B cell (primary cell): ENCODE measurements at regions not wholly inside any gene's neighbourhood (a gene's known extent, or its start where the extent isn't known, plus 50 kb on each side); places are given as distances from the start of the nearest gene placed in this dataset.

Source experiments
- ATAC-seq: fragments of 200-7000 bp; cut with Tn5 transposase; one replicate; pipeline ENCODE4 v1.10.0; 2021; ENCODE audit warnings: low read depth, mild to moderate bottlenecking, moderate number of reproducible peaks, moderate library complexity
- CTCF ChIA-PET: fragments of 350-600 bp; sonication (Branson Sonifier 250); formaldehyde crosslinking; loops from one replicate; lab custom pipeline; 2021; ENCODE audit warnings: antibody characterized with exemption, inconsistent platforms; lab: Charles Lee
- POLR2A ChIA-PET: fragments of 350-600 bp; sonication (Branson Sonifier 250); formaldehyde crosslinking; loops from one replicate; lab custom pipeline; 2021; ENCODE audit warnings: antibody characterized with exemption; lab: Charles Lee
- DNase-seq: peaks from one replicate; pipeline ENCODE4 v3.0.0; 2013
- H2AFZ ChIP-seq: 2 replicates; pipeline ENCODE4 v1.6.1; 2012; ENCODE audit warnings: mild to moderate bottlenecking, low read depth, low read length; ENCODE audit not compliant: insufficient read depth, poor library complexity, severe bottlenecking
- H3K27ac ChIP-seq, 2 donors: 1 replicate in 1 of 2; 2 replicates in 1 of 2; pipeline ENCODE4 v1.5.1; 2012 to 2013; ENCODE audit warnings: low read length in 2 of 2, mild to moderate bottlenecking in 2 of 2, moderate library complexity in 1 of 2
- H3K27me3 ChIP-seq, 4 experiments: fragments of 200-600 bp in 1 of 4; sonication (generic) in 1 of 4; replicated peaks in 1 of 4; 1 replicate in 2 of 4; 2 replicates in 2 of 4; pipeline versions ENCODE4 v1.6.1 to v1.7.0; 2013 to 2016; ENCODE audit warnings: low read length in 3 of 4, mild to moderate bottlenecking in 2 of 4, mixed read lengths in 1 of 4, moderate library complexity in 1 of 4; ENCODE audit not compliant: insufficient read depth in 4 of 4, control insufficient read depth in 3 of 4; ENCODE audit errors: control extremely low read depth in 1 of 4
- H3K36me3 ChIP-seq, 2 experiments: replicated peaks in 1 of 2; 1 replicate in 1 of 2; 2 replicates in 1 of 2; pipeline versions ENCODE4 v1.6.1 to v1.7.1; 2013; ENCODE audit warnings: low read length in 1 of 2; ENCODE audit not compliant: insufficient read depth in 2 of 2, control insufficient read depth in 1 of 2; ENCODE audit errors: control extremely low read depth in 1 of 2, extremely low read depth in 1 of 2
- H3K4me1 ChIP-seq, 2 donors: fragments of 200-600 bp in 1 of 2; sonication (generic) in 1 of 2; 1 replicate in 1 of 2; 2 replicates in 1 of 2; pipeline versions ENCODE4 v1.5.1 to v1.6.1; 2013 to 2017; ENCODE audit warnings: low read length in 2 of 2; ENCODE audit not compliant: control insufficient read depth in 2 of 2, insufficient read depth in 2 of 2
- H3K4me2 ChIP-seq: replicated peaks from 2 replicates; pipeline ENCODE3; 2012; ENCODE audit warnings: mild to moderate bottlenecking, low read depth, low read length; ENCODE audit not compliant: poor library complexity, severe bottlenecking
- H3K4me3 ChIP-seq, 5 experiments: fragments of 200-600 bp in 1 of 5; sonication (generic) in 1 of 5; 1 replicate in 3 of 5; 2 replicates in 2 of 5; pipeline versions ENCODE4 v1.5.1 to v1.7.0; 2011 to 2016; ENCODE audit warnings: low read length in 4 of 5, mild to moderate bottlenecking in 4 of 5, low read depth in 2 of 5, control low read depth in 1 of 5, moderate library complexity in 1 of 5; ENCODE audit not compliant: insufficient read depth in 1 of 5; ENCODE audit errors: control extremely low read depth in 1 of 5, extremely low read depth in 1 of 5
- H3K79me2 ChIP-seq: fragments of 200-600 bp; sonication (generic); one replicate; pipeline ENCODE4 v1.6.0; 2016; ENCODE audit warnings: low read length; ENCODE audit not compliant: control insufficient read depth, insufficient read depth
- H3K9ac ChIP-seq: fragments of 200-600 bp; sonication (generic); 2 replicates; pipeline ENCODE4 v1.6.1; 2017; ENCODE audit warnings: mild to moderate bottlenecking, low read length, moderate library complexity
- H3K9me3 ChIP-seq, 3 donors: one replicate each; pipeline versions ENCODE4 v1.6.1 to v1.7.1; 2013; ENCODE audit warnings: low read length in 2 of 3; ENCODE audit not compliant: control insufficient read depth in 2 of 3, insufficient read depth in 1 of 3; ENCODE audit errors: control extremely low read depth in 1 of 3
- H4K20me1 ChIP-seq: 2 replicates; pipeline ENCODE4 v1.6.0; 2012; ENCODE audit warnings: mild to moderate bottlenecking, low read length; ENCODE audit not compliant: insufficient read depth, control insufficient read depth, poor library complexity, severe bottlenecking
- H3K27ac Mint-ChIP-seq: one replicate; pipeline ENCODE4 v1.8.0; 2021; ENCODE audit warnings: mixed read lengths
- H3K27me3 Mint-ChIP-seq: one replicate; pipeline ENCODE4 v1.8.0; 2021; ENCODE audit warnings: mixed read lengths
- H3K4me1 Mint-ChIP-seq: one replicate; pipeline ENCODE4 v1.8.0; 2021; ENCODE audit warnings: mixed read lengths
- H3K4me3 Mint-ChIP-seq: one replicate; pipeline ENCODE4 v1.8.0; 2021; ENCODE audit warnings: mixed read lengths
- H3K9me3 Mint-ChIP-seq: one replicate; pipeline ENCODE4 v1.8.0; 2022; ENCODE audit warnings: mixed read lengths; ENCODE audit not compliant: insufficient read depth
- EZH2 ChIP-seq: IDR thresholded peaks from 2 replicates; pipeline ENCODE4 v1.6.1; 2012; ENCODE audit warnings: borderline replicate concordance, low read depth, mild to moderate bottlenecking, moderate library complexity, low read length; ENCODE audit not compliant: insufficient read depth, poor library complexity, severe bottlenecking
- WGBS: methylation state at CpG from one replicate; pipeline ENCODE4 v1.1.5; 2013; ENCODE audit warnings: missing lambda C conversion rate; ENCODE audit not compliant: insufficient coverage; 5-methylcytosine and 5-hydroxymethylcytosine counted together
- intact Hi-C: fragments of 100-400 bp; cut with micrococcal nuclease; formaldehyde crosslinking; loops from one replicate; pipeline ENCODE4 v1.10.0; 2022
- TF ChIP-seq, protein P1 (sequence below): fragments of 200-600 bp; IDR thresholded peaks from one replicate; pipeline ENCODE4 v1.8.0; 2022; ENCODE audit warnings: antibody characterized with exemption, mild to moderate bottlenecking

GRCh38 chr15:75136758-75137157, 64.9 kb upstream of the C15orf39 start:
- Histone ChIP-seq H3K4me1 (peaks cover 0 to 7% of the 10 kb centered on the region in 2 donors), H3K4me3 (no peak overlapping the region), H3K4me2 (no peak overlapping the region), H3K27me3 (peaks cover 0 to 3% (median 0%) of the 10 kb centered on the region in 4 experiments), H3K9me3 (peaks cover 0 to 10% (median 0%) of the 10 kb centered on the region in 3 donors), H4K20me1 (no peaks in the 10 kb centered on the region), H3K27ac (no peak overlapping the region), H3K36me3 (no peaks in the 10 kb centered on the region), H3K79me2 (no peaks in the 10 kb centered on the region), H2AFZ (no peak overlapping the region), H3K9ac (no peak overlapping the region)
- ChIA-PET POLR2A (no interaction called here), CTCF (no interaction called here)
- peaks cover 4% of the 10 kb centered on the region for H3K9me3 Mint-ChIP-seq
- H3K4me3 Mint-ChIP-seq, result no peak overlapping the region
- ATAC-seq (no peak), DNase-seq (no peak)
- peaks cover 4% of the 10 kb centered on the region for H3K27me3 Mint-ChIP-seq
- peaks cover 10% of the 10 kb centered on the region for H3K4me1 Mint-ChIP-seq
- intact Hi-C loops, result no loop called here
- H3K27ac Mint-ChIP-seq, result no peak overlapping the region
- WGBS, result 100% methylated on average over 1 of the region's 2 CpGs
- TF ChIP-seq, protein P1, sequence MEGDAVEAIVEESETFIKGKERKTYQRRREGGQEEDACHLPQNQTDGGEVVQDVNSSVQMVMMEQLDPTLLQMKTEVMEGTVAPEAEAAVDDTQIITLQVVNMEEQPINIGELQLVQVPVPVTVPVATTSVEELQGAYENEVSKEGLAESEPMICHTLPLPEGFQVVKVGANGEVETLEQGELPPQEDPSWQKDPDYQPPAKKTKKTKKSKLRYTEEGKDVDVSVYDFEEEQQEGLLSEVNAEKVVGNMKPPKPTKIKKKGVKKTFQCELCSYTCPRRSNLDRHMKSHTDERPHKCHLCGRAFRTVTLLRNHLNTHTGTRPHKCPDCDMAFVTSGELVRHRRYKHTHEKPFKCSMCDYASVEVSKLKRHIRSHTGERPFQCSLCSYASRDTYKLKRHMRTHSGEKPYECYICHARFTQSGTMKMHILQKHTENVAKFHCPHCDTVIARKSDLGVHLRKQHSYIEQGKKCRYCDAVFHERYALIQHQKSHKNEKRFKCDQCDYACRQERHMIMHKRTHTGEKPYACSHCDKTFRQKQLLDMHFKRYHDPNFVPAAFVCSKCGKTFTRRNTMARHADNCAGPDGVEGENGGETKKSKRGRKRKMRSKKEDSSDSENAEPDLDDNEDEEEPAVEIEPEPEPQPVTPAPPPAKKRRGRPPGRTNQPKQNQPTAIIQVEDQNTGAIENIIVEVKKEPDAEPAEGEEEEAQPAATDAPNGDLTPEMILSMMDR, result no peak
- TF ChIP-seq EZH2, result no peak

- Histone ChIP-seq H3K4me1 (peaks cover 0 to 7% of the 10 kb centered on the region in 2 donors), H3K9ac (no peak overlapping the region), H3K9me3 (peaks cover 5 to 25% (median 14%) of the 10 kb centered on the region in 3 donors), H3K4me3 (no peak overlapping the region), H3K36me3 (no peaks in the 10 kb centered on the region), H3K79me2 (no peaks in the 10 kb centered on the region), H3K27me3 (peaks cover 0 to 3% (median 0%) of the 10 kb centered on the region in 4 experiments), H2AFZ (no peak overlapping the region), H3K27ac (no peak overlapping the region), H3K4me2 (no peak overlapping the region), H4K20me1 (no peaks in the 10 kb centered on the region)
- Mint-ChIP-seq H3K4me3 (no peak overlapping the region), H3K27me3 (peaks cover 4% of the 10 kb centered on the region), H3K9me3 (peaks cover 11% of the 10 kb centered on the region), H3K4me1 (peaks cover 8% of the 10 kb centered on the region), H3K27ac (no peak overlapping the region)
- ATAC-seq, result no peak
- ChIA-PET POLR2A (no interaction called here), CTCF (no interaction called here)
- WGBS, result 98% methylated on average over 8 of the region's 20 CpGs
- DNase-seq, result no peak
- intact Hi-C loops, result no loop called here
- TF ChIP-seq, protein P1, result no peak
- TF ChIP-seq EZH2, result no peak
Observed at GRCh38 chr15:75138016-75138999, 63.4 kb upstream of the C15orf39 start.
